ENCODE measurements at regions not wholly inside any gene's neighbourhood (a gene's known extent, or its start where the extent isn't known, plus 50 kb on each side); places are given as distances from the start of the nearest gene placed in this dataset.

- TF ChIP-seq CTCF (conservative IDR thresholded peaks at IDR 0.05): no peak
- TF ChIP-seq EZH2 (IDR thresholded peaks at IDR 0.05; ENCODE audit: low read depth): no peak
Observed at GRCh38 chr17:55668312-55668920, 54.2 kb downstream of the TMEM100 start.
